ENCODE measurements at regions not wholly inside any gene's neighbourhood (a gene's known extent, or its start where the extent isn't known, plus 50 kb on each side); places are given as distances from the start of the nearest gene placed in this dataset.

DNA sequence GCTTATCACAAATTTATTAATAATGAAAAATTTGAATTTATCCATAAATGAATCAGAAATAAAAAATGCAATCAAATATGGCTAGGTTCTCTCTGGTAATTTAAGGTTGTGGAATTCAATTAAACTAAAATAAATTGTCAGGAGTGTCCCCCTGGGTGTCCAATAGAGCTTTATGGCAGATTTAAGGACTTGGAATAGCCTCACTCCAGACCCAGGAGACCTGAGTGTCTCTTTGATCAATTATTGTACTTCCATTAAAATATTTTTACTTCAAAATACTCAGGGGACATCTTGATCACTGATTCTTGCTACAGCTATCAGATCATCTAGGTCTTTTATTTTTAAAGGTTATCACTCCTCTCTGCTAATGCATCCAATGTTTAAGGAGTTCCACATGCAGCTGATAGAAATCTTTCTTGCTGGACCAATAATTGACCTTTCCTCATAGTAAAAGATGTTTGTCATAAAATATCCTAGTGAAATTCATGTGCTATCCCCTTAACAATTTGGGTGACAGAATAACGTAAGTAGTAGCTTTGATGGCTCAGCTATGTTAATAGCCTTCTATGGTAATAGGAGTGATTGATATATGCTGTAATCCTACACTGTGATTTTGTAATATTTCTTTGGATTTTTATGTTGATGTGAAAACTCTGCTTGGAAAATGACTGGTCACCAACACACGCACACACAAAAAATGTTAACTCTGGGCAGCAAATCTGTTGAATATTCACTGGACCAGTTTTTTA, 395.3 kb downstream of the NYAP2 start:
- Histone ChIP-seq H3K36me3 (ENCODE audit: control insufficient read depth, insufficient read depth, low read length) (no peaks in the 10 kb centered on the region), H3K27me3 (ENCODE audit: control insufficient read depth, insufficient read depth, low read length) (no peaks in the 10 kb centered on the region), H3K4me3 (ENCODE audit: low read depth, low read length) (no peak overlapping the region)
- TF ChIP-seq, protein P1, sequence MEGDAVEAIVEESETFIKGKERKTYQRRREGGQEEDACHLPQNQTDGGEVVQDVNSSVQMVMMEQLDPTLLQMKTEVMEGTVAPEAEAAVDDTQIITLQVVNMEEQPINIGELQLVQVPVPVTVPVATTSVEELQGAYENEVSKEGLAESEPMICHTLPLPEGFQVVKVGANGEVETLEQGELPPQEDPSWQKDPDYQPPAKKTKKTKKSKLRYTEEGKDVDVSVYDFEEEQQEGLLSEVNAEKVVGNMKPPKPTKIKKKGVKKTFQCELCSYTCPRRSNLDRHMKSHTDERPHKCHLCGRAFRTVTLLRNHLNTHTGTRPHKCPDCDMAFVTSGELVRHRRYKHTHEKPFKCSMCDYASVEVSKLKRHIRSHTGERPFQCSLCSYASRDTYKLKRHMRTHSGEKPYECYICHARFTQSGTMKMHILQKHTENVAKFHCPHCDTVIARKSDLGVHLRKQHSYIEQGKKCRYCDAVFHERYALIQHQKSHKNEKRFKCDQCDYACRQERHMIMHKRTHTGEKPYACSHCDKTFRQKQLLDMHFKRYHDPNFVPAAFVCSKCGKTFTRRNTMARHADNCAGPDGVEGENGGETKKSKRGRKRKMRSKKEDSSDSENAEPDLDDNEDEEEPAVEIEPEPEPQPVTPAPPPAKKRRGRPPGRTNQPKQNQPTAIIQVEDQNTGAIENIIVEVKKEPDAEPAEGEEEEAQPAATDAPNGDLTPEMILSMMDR (IDR thresholded peaks at IDR 0.05; ENCODE audit: insufficient read depth, low read length, poor library complexity, severe bottlenecking): no peak
- DNase-seq (ENCODE audit: low read depth): no peak

DNA sequence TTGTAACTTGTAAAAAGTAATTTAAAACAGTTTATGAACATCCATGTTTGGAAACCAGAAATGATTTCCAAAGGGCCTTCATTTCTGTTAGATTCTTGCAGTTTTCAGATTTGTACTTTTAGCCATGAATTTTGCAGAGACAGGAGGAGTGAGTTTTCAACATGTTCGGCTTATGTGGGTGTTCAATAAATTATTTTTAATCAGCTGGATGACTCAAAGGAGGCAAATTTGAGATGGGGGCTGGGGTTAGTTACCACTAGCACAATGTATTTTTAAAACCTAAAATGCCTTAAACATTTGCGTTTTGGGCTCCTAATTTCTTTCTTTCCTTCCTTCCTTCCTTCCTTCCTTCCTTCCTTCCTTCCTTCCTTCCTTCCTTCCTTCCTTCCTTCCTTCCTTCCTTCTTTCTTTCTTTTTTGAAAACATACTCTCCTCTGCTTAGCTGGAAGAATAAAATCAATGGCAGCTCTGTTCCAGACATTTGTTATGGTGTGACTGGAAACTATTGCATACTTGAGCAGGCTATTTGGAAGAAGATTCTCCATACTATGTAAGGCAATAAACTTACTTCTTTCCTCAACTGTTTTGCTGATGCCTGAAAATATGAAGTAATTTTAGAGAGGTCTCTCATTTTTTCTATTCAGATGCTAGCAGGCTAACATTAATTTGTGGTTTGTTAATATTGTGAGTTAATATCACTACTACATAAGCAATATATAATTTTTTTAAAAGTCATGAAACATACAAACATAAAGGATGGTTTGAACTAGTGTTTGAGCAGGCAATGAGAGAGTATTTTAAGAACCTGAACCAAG, 394.4 kb downstream of the NYAP2 start:
- DNase-seq (ENCODE audit: low read depth): no peak
- no peaks in the 10 kb centered on the region for H3K36me3 ChIP-seq (ENCODE audit: control insufficient read depth, insufficient read depth, low read length)
- TF ChIP-seq, protein P1 (IDR thresholded peaks at IDR 0.05; ENCODE audit: insufficient read depth, low read length, poor library complexity, severe bottlenecking): no peak
- H3K27me3 ChIP-seq (ENCODE audit: control insufficient read depth, insufficient read depth, low read length): no peaks in the 10 kb centered on the region
- no peak overlapping the region for H3K4me3 ChIP-seq (ENCODE audit: low read depth, low read length)

DNA sequence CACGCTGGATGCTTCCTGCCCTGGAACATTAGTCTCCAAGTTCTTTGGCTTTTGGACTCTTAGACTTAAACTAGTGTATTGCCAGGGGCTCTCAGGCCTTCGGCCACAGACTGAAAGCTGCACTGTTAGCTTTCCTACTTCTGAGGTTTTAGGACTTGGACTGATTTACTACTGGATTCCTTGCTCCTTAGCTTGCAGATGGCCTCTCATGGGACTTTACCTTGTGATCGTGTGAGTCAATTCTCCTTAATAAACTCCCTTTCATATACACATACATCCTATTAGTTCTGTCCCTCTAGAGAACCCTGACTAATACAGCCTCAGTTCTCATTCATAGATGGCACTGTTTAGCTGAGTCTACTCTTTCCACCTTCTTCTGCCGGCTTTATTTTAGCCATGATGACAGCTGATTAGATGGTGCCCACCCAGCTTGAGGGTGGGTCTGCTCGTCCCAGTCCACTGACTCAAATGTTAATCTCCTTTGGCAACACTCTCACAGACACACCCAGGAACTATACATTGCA, 389.1 kb downstream of the NYAP2 start:
- no peaks in the 10 kb centered on the region for H3K36me3 ChIP-seq (ENCODE audit: control insufficient read depth, insufficient read depth, low read length)
- H3K4me3 ChIP-seq (ENCODE audit: low read depth, low read length): no peak overlapping the region
- TF ChIP-seq, protein P1 (IDR thresholded peaks at IDR 0.05; ENCODE audit: insufficient read depth, low read length, poor library complexity, severe bottlenecking): no peak
- H3K27me3 ChIP-seq (ENCODE audit: control insufficient read depth, insufficient read depth, low read length): no peaks in the 10 kb centered on the region
- no peak for DNase-seq (ENCODE audit: low read depth)

DNA sequence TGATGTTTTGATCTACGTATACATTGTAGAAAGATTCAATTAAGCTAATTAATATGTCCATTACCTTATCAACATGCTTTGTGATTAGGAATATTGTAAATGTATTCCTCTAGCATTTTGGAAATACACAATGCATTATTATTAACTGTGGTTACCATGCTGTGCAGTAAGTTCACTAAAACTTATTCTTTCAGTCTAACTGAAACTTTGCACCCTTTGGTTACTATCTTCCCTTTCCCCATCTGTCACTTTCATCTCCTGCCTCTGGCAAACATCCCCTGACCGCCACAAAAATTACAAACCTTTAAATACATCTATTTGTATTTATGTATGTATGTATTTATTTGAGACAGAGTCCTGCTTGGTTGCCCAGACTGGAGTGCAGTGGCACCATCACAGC, 388.0 kb downstream of the NYAP2 start:
- Histone ChIP-seq H3K4me3 (ENCODE audit: low read depth, low read length) (no peak overlapping the region), H3K36me3 (ENCODE audit: control insufficient read depth, insufficient read depth, low read length) (no peaks in the 10 kb centered on the region), H3K27me3 (ENCODE audit: control insufficient read depth, insufficient read depth, low read length) (no peaks in the 10 kb centered on the region)
- DNase-seq (ENCODE audit: low read depth): no peak
- TF ChIP-seq, protein P1 (IDR thresholded peaks at IDR 0.05; ENCODE audit: insufficient read depth, low read length, poor library complexity, severe bottlenecking): no peak

DNA sequence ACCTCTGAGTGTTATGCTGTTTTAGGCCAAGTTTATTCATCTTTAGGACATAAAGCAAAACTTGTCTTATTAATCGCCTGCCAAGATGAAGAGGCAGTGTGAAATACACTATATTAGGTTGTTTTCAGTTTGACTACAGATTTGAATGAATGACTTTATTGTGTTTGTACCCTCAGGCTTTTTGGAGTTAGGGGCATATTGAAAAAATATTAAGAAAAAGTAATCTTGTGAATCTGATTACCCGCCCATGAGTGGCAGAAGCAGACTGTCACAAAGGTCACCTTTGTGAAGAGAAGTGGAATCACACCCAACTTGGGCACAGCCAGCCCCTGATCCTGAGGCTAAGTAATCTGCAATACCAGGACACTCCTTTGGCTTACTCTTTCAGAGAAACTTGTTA, 382.5 kb downstream of the NYAP2 start:
- Histone ChIP-seq H3K36me3 (ENCODE audit: control insufficient read depth, insufficient read depth, low read length) (no peaks in the 10 kb centered on the region), H3K27me3 (ENCODE audit: control insufficient read depth, insufficient read depth, low read length) (no peaks in the 10 kb centered on the region), H3K4me3 (ENCODE audit: low read depth, low read length) (no peak overlapping the region)
- TF ChIP-seq, protein P1 (IDR thresholded peaks at IDR 0.05; ENCODE audit: insufficient read depth, low read length, poor library complexity, severe bottlenecking): no peak
- DNase-seq (ENCODE audit: low read depth): no peak

All from kidney epithelial cell (primary cell).